ENCODE measurements at regions not wholly inside any gene's neighbourhood (a gene's known extent, or its start where the extent isn't known, plus 50 kb on each side); places are given as distances from the start of the nearest gene placed in this dataset.

- no peak for TF ChIP-seq EZH2 (IDR thresholded peaks at IDR 0.05; ENCODE audit: borderline replicate concordance)
- no peak for TF ChIP-seq EZH2phosphoT487 (IDR thresholded peaks at IDR 0.05; ENCODE audit: low read depth, severe bottlenecking, unreplicated experiment)
Measured at GRCh38 chr12:115380546-115381120, 696.7 kb upstream of the TBX3 start.

Data from hepatocyte (in vitro differentiated cells).